ENCODE measurements at regions not wholly inside any gene's neighbourhood (a gene's known extent, or its start where the extent isn't known, plus 50 kb on each side); places are given as distances from the start of the nearest gene placed in this dataset.

DNA sequence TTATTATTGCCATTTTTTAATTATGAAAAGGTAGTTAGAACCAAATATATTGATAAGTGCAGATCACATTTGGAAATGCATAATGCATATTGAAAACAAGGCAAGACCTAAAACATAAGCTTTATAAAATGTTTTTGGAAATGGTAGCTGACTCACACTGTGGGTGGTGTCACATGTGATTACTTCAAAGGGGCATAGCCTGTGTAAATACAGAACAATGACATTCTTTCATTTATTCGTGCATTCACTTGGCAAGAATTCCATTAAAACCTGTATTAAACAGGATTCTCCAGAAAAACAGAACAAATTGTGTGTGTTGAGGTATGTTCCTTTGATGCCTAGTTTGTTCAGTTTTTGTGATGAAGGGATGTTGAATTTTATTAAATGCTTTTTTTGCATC is 427.3 kb upstream of the ST6GAL2 start:
- Histone ChIP-seq H3K4me1 (no peaks in the 10 kb centered on the region), H3K27me3 (no peaks in the 10 kb centered on the region), H3K9me3 (no peaks in the 10 kb centered on the region), H3K4me3 (no peak overlapping the region), H3K36me3 (no peaks in the 10 kb centered on the region), H3K27ac (no peak overlapping the region)
- TF ChIP-seq EP300 (IDR thresholded peaks at IDR 0.05) (no peak), POLR2A (IDR thresholded peaks at IDR 0.05) (no peak), POLR2AphosphoS5 (IDR thresholded peaks at IDR 0.05) (no peak)
- TF ChIP-seq, protein P1, sequence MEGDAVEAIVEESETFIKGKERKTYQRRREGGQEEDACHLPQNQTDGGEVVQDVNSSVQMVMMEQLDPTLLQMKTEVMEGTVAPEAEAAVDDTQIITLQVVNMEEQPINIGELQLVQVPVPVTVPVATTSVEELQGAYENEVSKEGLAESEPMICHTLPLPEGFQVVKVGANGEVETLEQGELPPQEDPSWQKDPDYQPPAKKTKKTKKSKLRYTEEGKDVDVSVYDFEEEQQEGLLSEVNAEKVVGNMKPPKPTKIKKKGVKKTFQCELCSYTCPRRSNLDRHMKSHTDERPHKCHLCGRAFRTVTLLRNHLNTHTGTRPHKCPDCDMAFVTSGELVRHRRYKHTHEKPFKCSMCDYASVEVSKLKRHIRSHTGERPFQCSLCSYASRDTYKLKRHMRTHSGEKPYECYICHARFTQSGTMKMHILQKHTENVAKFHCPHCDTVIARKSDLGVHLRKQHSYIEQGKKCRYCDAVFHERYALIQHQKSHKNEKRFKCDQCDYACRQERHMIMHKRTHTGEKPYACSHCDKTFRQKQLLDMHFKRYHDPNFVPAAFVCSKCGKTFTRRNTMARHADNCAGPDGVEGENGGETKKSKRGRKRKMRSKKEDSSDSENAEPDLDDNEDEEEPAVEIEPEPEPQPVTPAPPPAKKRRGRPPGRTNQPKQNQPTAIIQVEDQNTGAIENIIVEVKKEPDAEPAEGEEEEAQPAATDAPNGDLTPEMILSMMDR (IDR thresholded peaks at IDR 0.05) = no peak
- WGBS, 5 donors = 24 to 52% (median 28%) methylated on average over 1 of the region's 1 CpG
- intact Hi-C loops (cut with DNase I; ENCODE audit: low total_unique reads) = no loop called here
- DNase-seq = no peak

DNA sequence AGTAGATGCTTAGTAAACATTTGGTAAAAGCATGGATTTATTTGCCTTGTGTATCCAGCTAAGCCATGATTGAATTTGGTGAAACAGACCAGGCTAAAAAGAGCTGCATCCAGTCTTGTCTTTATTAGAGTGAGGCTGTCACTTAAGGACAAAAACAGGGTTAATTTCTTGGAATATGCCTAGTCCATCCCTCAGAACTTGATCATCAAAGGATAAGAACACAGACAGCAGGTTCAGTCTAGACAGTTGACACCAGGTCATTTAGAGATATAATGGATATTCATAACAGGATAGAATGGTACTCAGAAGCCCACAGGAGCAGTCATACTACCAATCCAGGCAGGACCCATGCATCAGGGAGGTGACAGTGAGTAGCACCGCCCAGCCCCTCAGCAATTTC is 434.9 kb upstream of the ST6GAL2 start:
- H3K4me3 ChIP-seq = no peak overlapping the region
- 93 to 100% (median 100%) methylated on average over 1 of the region's 1 CpG for WGBS, 5 donors
- DNase-seq = no peak

DNA sequence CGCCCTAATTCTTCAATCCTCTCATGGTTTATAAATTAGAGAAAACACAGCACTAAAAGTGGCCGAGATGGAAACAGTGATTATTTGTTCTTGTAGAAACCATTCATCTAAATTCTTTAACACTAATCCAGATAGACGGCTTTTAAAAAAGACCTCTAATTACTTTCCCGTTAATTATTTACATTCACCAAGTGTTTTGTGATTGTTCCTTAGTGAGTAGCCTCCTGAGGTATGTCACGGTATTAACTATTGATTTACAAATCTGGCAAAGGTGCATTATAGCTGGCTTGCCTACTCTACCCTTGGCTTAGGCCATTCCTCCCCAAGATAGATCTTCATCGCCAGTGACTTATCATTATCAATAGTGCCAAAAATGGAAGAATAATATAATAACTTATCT is 436.4 kb upstream of the ST6GAL2 start:
- H3K27ac ChIP-seq = no peak overlapping the region
- H3K4me1 ChIP-seq = peaks cover 0 to 8% (median 2%) of the 10 kb centered on the region in 4 donors

More for the DNA sequence above, 434.9 kb upstream of the ST6GAL2 start:
- intact Hi-C loops (cut with DNase I; ENCODE audit: low total_unique reads) = no loop called here
- TF ChIP-seq POLR2A (IDR thresholded peaks at IDR 0.05) (no peak), POLR2AphosphoS5 (IDR thresholded peaks at IDR 0.05) (no peak), EP300 (IDR thresholded peaks at IDR 0.05) (no peak)
- TF ChIP-seq, protein P1 (IDR thresholded peaks at IDR 0.05) = no peak
- Histone ChIP-seq H3K4me1 (peaks cover 0 to 2% (median 0%) of the 10 kb centered on the region in 4 donors), H3K27me3 (no peaks in the 10 kb centered on the region), H3K9me3 (no peaks in the 10 kb centered on the region), H3K36me3 (no peaks in the 10 kb centered on the region), H3K27ac (no peak overlapping the region)

DNA sequence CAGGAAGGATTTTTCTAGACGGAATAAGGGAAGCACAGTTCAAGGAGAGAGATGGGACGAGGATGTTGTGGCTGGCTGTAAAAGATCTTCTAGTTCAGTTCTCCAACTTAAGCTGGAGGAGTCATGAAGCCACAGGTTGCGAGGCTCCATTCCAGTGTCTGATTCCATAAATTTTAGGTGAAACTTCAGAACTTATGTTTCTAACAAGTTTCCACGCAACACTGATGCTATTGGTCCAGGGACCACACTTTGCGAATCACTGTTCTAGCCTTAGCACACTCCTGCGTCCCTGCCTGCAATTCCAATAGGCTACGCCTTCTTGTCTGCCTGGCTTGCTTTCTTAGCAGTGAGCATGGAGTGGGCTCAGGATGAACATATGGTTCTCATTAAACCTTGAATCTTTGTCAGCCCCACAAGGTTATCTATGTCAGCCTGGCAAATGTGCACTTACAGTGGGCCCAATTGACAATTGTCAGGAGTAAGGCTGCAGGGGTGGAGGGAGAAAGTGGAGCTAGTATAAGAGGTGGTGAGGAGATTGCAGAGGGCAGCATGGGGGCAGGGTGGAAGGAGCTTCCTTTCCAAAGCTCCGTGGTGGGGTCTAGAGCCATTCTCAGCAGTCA is 438.1 kb upstream of the ST6GAL2 start:
- no peak for DNase-seq
- TF ChIP-seq, protein P1 (IDR thresholded peaks at IDR 0.05) = no peak
- TF ChIP-seq POLR2AphosphoS5 (IDR thresholded peaks at IDR 0.05) = no peak
- H3K27ac ChIP-seq = no peak overlapping the region
- peaks cover 0 to 9% (median 3%) of the 10 kb centered on the region in 4 donors for H3K9me3 ChIP-seq
- no peak overlapping the region for H3K4me3 ChIP-seq
- no peaks in the 10 kb centered on the region for H3K27me3 ChIP-seq
- no peaks in the 10 kb centered on the region for H3K36me3 ChIP-seq
- intact Hi-C loops (cut with DNase I; ENCODE audit: low total_unique reads) = no loop called here
- 83 to 91% (median 88%) methylated on average over 8 of the region's 8 CpGs for WGBS, 5 donors
- H3K4me1 ChIP-seq = peaks cover 0 to 8% (median 2%) of the 10 kb centered on the region in 4 donors

More for the DNA sequence above, 436.4 kb upstream of the ST6GAL2 start:
- Histone ChIP-seq H3K9me3 (peaks cover 0 to 4% (median 0%) of the 10 kb centered on the region in 4 donors), H3K36me3 (no peaks in the 10 kb centered on the region), H3K27me3 (no peaks in the 10 kb centered on the region), H3K4me3 (no peak overlapping the region)
- 29 to 54% (median 37%) methylated on average over 6 of the region's 6 CpGs for WGBS, 5 donors
- TF ChIP-seq, protein P1 (IDR thresholded peaks at IDR 0.05) = no peak
- TF ChIP-seq POLR2AphosphoS5 (IDR thresholded peaks at IDR 0.05) = no peak
- no peak for TF ChIP-seq EP300 (IDR thresholded peaks at IDR 0.05)
- no peak for TF ChIP-seq POLR2A (IDR thresholded peaks at IDR 0.05)
- no peak for DNase-seq
- intact Hi-C loops (cut with DNase I; ENCODE audit: low total_unique reads) = no loop called here

All from stomach (tissue), 8 donors.